Lower leg skin (tissue), 4 donors: ENCODE measurements at regions not wholly inside any gene's neighbourhood (a gene's known extent, or its start where the extent isn't known, plus 50 kb on each side); places are given as distances from the start of the nearest gene placed in this dataset.

Experiments
- DNase-seq, 2 donors: peaks; one replicate each; pipeline ENCODE4 v3.0.0-alpha.2; 2019; ENCODE audit warnings: low spot score in 2 of 2
- H3K4me3 ChIP-seq: fragments of 200-600 bp; sonication (generic); 2 replicates; pipeline ENCODE4 v1.5.1; 2017; ENCODE audit warnings: mild to moderate bottlenecking, low read depth; ENCODE audit not compliant: poor library complexity, severe bottlenecking
- POLR2A ChIP-seq, 2 donors: fragments of 450-650 bp; IDR thresholded peaks; one replicate each; pipeline ENCODE4 v1.6.1; 2016 to 2017; ENCODE audit warnings: antibody characterized with exemption in 2 of 2, mild to moderate bottlenecking in 1 of 2, moderate library complexity in 1 of 2
- WGBS, 2 donors: methylation state at CpG; one replicate each; pipeline ENCODE4 v1.1.5; 2018; 5-methylcytosine and 5-hydroxymethylcytosine counted together
- intact Hi-C: fragments of 100-400 bp; cut with DNase I; formaldehyde crosslinking; loops from one replicate; pipeline ENCODE4 v1.15.0; 2023; ENCODE audit warnings: low total_unique reads
- TF ChIP-seq, protein P1 (sequence below), 3 donors: fragments of 450-650 bp; IDR thresholded peaks; one replicate each; pipeline ENCODE4 v1.5.1; 2016; ENCODE audit warnings: antibody characterized with exemption in 3 of 3, mild to moderate bottlenecking in 3 of 3, moderate library complexity in 2 of 3

DNA sequence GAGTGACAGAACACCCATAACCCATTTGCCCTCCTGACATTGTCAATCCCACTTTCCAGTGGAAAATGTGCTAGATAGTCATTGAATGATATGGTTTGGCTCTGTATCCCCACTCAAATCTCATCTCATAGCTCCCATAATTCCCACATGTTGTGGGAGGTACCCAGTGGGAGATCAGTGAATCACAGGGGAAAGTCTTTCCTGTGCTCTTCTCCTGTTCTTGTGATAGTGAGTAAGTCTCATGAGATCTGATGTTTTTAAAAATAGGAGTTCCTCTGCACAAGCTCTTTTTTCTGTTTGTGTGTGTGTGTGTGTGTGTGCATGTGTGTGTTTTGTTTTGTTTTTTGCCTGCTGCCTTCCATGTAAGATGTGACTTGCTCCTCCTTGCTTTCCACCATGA, 191.7 kb downstream of the ARRDC4 start:
- H3K4me3 ChIP-seq, result no peak overlapping the region
- intact Hi-C loops, result no loop called here
- TF ChIP-seq, protein P1, sequence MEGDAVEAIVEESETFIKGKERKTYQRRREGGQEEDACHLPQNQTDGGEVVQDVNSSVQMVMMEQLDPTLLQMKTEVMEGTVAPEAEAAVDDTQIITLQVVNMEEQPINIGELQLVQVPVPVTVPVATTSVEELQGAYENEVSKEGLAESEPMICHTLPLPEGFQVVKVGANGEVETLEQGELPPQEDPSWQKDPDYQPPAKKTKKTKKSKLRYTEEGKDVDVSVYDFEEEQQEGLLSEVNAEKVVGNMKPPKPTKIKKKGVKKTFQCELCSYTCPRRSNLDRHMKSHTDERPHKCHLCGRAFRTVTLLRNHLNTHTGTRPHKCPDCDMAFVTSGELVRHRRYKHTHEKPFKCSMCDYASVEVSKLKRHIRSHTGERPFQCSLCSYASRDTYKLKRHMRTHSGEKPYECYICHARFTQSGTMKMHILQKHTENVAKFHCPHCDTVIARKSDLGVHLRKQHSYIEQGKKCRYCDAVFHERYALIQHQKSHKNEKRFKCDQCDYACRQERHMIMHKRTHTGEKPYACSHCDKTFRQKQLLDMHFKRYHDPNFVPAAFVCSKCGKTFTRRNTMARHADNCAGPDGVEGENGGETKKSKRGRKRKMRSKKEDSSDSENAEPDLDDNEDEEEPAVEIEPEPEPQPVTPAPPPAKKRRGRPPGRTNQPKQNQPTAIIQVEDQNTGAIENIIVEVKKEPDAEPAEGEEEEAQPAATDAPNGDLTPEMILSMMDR (IDR thresholded peaks at IDR 0.05), result no peak
- no peak for TF ChIP-seq POLR2A (IDR thresholded peaks at IDR 0.05)
- no peak for DNase-seq

- intact Hi-C loops, result no loop called here
- DNase-seq, result no peak
- 17 to 22% methylated on average over 4 of the region's 4 CpGs for WGBS, 2 donors
- no peak overlapping the region for H3K4me3 ChIP-seq
- TF ChIP-seq, protein P1 (IDR thresholded peaks at IDR 0.05), result no peak
- no peak for TF ChIP-seq POLR2A (IDR thresholded peaks at IDR 0.05)
These were observed 194.4 kb downstream of the ARRDC4 start for GRCh38 chr15:98154863-98155262.

- no peak overlapping the region for H3K4me3 ChIP-seq
- 83 to 88% methylated on average over 1 of the region's 1 CpG for WGBS, 2 donors
- intact Hi-C loops, result no loop called here
- no peak for TF ChIP-seq POLR2A (IDR thresholded peaks at IDR 0.05)
- TF ChIP-seq, protein P1 (IDR thresholded peaks at IDR 0.05), result no peak
- DNase-seq, result no peak
These were observed 194.9 kb downstream of the ARRDC4 start for GRCh38 chr15:98155356-98155755.

GRCh38 chr15:98160236-98160635, 199.7 kb downstream of the ARRDC4 start:
- H3K4me3 ChIP-seq, result no peak overlapping the region
- DNase-seq, result no peak
- TF ChIP-seq POLR2A (IDR thresholded peaks at IDR 0.05), result no peak
- TF ChIP-seq, protein P1 (IDR thresholded peaks at IDR 0.05), result no peak
- WGBS, 2 donors, result 30 to 36% methylated on average over 8 of the region's 8 CpGs
- intact Hi-C loops, result no loop called here

DNA sequence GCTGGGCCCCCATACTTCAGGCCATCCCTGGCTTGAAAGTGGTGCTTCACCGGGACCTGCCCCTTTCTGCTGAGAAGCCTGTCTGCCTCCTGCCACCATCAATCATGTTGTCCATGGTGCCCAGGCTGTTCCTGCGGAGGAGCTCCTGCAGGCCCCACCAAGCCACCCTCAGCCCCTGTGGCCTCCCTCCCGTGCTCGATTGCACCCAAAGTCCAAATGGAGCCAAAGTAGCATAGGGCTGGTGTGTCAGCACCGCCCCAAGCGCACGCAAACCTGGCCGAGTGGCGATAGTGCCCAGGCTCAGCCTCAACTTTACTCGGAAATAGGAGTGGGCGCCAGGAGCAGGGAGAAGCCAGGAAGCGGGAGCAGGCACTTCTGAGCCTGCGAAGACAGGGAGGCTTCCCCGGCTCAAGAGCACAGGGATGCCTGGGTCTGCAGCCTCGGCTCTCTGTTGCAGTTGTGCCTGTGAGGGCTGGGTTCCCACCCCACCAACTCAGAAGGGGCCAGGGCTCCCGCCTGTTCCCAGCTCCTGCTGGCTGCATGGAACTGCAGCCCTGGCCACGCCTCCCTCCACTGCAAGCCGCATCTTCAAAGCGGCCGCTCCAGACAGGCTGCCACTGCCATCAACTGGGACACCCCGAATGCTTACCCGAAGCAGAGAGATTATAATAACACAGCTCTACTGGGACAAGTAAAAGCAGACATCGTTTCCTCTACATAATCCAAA, 203.0 kb downstream of the ARRDC4 start:
- TF ChIP-seq POLR2A (IDR thresholded peaks at IDR 0.05), result no peak
- no peak for DNase-seq
- intact Hi-C loops, result no loop called here
- H3K4me3 ChIP-seq, result no peak overlapping the region
- 79 to 84% methylated on average over 23 of the region's 23 CpGs for WGBS, 2 donors

DNA sequence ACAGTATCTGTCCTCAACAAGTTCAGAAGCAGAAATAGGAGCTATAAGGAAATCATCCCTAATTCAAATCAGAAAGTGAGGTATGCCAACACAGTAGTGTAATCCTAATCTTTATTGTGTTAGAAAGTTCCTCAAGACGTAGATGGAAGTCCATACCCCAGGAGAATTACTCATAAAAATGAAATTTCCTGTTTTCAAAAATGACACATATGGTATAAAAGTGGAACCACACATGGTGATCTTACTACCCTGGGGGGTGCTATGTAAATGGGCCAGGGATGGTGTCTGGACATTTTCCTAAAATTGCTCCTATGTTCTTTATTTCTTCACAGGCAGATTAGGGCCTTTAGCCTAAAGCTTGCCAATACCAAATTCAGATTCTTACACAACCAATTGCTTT, 204.1 kb downstream of the ARRDC4 start:
- no peak for DNase-seq
- TF ChIP-seq, protein P1 (IDR thresholded peaks at IDR 0.05), result no peak
- TF ChIP-seq POLR2A (IDR thresholded peaks at IDR 0.05), result no peak
- 39 to 47% methylated on average over 1 of the region's 1 CpG for WGBS, 2 donors
- no peak overlapping the region for H3K4me3 ChIP-seq
- intact Hi-C loops, result no loop called here
